Kidney epithelial cell (primary cell): ENCODE measurements at regions not wholly inside any gene's neighbourhood (a gene's known extent, or its start where the extent isn't known, plus 50 kb on each side); places are given as distances from the start of the nearest gene placed in this dataset.
"Not testable (repeated sequence)": the region's sequence is repeated elsewhere in the genome, so short reads cannot be mapped to it uniquely, and the experiment has no call there.

ENCODE experiments used
- DNase-seq: peaks from one replicate; pipeline ENCODE4 v3.0.0-alpha.2; 2010; ENCODE audit warnings: low read depth
- H3K27me3 ChIP-seq: 2 replicates; pipeline ENCODE4 v1.6.0; 2011; ENCODE audit warnings: low read length; ENCODE audit not compliant: control insufficient read depth, insufficient read depth
- H3K36me3 ChIP-seq: 2 replicates; pipeline ENCODE4 v1.5.1; 2011; ENCODE audit warnings: low read length; ENCODE audit not compliant: control insufficient read depth, insufficient read depth
- H3K4me3 ChIP-seq: 2 replicates; pipeline ENCODE4 v1.5.1; 2011; ENCODE audit warnings: low read depth, mild to moderate bottlenecking, control low read depth, low read length
- CTCF ChIP-seq: IDR thresholded peaks from 2 replicates; pipeline ENCODE4 v1.5.1; 2011; ENCODE audit warnings: mild to moderate bottlenecking, moderate library complexity, low read length, control low read depth, inconsistent platforms; ENCODE audit not compliant: insufficient read depth, poor library complexity, severe bottlenecking

GRCh38 chr7:6995026-6995425, 169.0 kb upstream of the CCZ1B start:
- DNase-seq, H3K27me3 ChIP-seq, H3K36me3 ChIP-seq, H3K4me3 ChIP-seq: not testable (repeated sequence)

GRCh38 chr7:6995493-6996289, 169.6 kb upstream of the CCZ1B start:
- not testable (repeated sequence) for H3K36me3 ChIP-seq, DNase-seq, H3K27me3 ChIP-seq, H3K4me3 ChIP-seq

DNA sequence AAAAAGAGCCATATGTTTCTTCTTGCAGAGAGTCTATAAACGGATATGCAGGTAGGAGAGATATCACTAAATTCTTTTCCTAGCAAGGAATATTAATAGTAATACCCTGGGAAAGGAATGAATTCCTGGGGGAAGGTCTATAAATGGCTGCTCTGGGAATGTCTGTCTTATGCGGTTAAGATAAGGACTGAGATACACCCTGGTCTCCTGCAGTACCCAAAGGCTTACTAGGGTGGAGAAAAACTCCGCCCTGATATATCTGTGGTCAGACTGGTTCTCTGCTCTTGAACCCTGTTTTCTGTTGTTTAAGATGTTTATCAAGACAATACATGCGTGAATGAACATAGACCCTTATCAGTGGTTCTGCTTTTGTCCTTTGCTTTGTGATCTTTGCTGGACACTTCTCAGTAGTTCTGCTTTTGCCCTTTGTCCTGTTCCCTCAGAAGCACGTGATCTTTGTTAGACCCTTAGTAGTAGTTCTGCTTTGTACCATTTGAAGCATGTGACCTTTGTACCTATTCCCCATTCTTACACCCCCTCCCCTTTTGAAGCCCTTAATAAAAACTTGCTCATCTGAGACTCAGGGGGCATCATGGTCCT, 173.1 kb upstream of the CCZ1B start:
- H3K4me3 ChIP-seq, H3K27me3 ChIP-seq, H3K36me3 ChIP-seq, DNase-seq: not testable (repeated sequence)

DNA sequence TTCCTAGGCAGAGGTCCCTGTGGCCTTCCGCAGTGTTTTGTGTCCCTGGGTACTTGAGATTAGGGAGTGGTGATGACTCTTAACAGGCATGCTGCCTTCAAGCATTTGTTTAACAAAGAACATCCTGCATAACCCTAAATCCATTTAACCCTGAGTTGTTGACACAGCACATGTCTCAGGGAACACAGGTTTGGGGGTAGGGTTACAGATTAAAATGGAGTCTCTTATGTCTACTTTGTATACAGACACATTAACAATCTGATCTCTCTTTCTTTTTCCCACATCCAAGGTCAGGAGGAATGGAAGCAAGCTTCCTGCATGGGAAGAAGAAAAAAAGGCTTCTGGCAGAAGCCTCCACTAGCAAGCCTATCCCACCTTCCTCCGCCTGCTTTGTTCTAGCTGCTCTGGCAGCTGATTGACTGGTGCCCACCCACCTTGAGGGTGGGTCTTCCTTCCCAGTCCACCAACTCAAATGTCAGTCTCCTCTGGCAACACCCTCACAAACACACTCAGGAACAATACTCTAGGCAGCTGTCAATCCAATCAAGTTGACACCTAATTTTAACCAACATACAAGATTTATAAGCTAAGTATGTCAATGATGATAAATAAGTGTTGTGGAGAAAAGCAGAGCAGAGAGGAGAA, 176.5 kb upstream of the CCZ1B start:
- H3K36me3 ChIP-seq, result no peaks in the 10 kb centered on the region
- no peak overlapping the region for H3K4me3 ChIP-seq
- no peak for TF ChIP-seq CTCF
- DNase-seq, result no peak
- H3K27me3 ChIP-seq, result no peaks in the 10 kb centered on the region

DNA sequence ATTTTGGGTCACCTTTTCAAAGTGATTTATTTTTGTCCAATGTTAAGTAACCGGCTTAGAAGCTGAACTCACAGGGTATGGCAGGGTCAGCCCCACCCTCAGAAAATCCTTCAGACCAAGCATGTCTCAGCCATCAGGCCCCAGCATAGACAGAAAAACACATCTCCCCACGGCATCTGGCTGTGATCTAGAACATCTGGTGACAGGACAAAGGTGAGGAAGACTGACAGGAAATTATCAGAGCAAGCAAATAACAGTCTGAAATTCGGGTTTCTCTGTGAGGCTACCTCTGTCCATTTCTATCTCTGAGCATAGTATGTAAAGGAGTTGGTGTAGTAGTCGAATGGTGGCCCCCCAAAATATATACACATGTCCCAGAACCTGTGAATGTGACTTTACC, 177.0 kb upstream of the C1GALT1 start:
- DNase-seq, result no peak
- no peak for TF ChIP-seq CTCF
- Histone ChIP-seq H3K36me3 (no peaks in the 10 kb centered on the region), H3K4me3 (no peak overlapping the region), H3K27me3 (no peaks in the 10 kb centered on the region)

DNA sequence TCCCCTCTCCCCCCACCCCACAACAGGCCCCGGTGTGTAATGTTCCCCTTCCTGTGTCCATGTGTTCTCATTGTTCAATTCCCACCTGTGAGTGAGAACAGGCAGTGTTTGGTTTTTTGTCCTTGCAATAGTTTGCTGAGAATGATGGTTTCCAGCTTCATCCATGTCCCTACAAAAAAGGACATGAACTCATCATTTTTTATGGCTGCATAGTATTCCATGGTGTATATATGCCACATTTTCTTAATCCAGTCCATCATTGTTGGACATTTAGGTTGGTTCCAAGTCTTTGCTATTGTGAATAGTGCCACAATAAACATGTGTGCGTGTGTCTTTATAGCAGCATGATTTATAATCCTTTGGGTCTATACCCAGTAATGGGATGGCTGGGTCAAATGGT, 176.4 kb upstream of the C1GALT1 start:
- not testable (repeated sequence) for H3K4me3 ChIP-seq, DNase-seq, H3K36me3 ChIP-seq, H3K27me3 ChIP-seq

DNA sequence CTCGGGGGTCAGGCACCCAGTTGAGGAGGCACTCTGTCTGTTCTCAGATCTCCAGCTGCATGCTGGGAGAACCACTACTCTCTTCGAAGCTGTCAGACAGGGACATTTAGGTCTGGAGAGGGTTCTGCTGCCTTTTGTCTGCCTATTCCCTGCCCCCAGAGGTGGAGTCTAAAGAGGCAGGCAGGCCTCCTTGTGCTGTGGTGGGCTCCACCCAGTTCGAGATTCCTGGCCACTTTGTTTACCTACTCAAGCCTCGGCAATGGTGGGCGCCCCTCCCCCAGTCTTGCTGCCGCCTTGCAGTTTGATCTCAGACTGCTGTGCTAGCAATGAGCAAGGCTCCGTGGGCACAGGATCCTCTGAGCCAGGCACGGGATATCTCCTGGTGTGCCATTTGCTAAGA, 171.1 kb upstream of the C1GALT1 start:
- H3K36me3 ChIP-seq, H3K4me3 ChIP-seq, H3K27me3 ChIP-seq, DNase-seq: not testable (repeated sequence)

DNA sequence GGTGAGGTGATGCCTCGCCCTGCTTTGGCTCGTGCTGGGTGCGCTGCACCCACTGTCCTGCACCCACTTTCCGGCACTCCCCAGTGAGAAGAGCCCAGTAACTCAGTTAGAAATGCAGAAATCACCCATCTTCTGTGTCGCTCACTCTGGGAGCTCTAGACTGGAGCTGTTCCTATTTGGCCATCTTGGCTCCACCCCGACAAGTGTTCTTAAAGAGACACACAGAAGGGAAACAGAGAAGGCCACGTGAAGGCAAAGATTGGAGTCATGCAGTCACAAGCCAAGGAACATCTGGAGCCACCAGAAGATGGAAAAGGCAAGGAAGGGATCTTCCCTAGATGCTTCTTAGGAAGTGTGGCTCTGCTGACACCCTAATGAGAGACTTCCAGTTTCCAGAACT, 170.6 kb upstream of the C1GALT1 start:
- DNase-seq, H3K36me3 ChIP-seq, H3K27me3 ChIP-seq, H3K4me3 ChIP-seq: not testable (repeated sequence)
